Fibroblast of skin of left quadriceps (primary cell): ENCODE measurements at regions not wholly inside any gene's neighbourhood (a gene's known extent, or its start where the extent isn't known, plus 50 kb on each side); places are given as distances from the start of the nearest gene placed in this dataset.

ENCODE experiments used
- DNase-seq, 2 experiments: peaks; one replicate each; pipeline ENCODE4 v3.0.0-alpha.2; 2013; ENCODE audit warnings: low read depth in 2 of 2

- DNase-seq, result no peak
Measured at GRCh38 chr7:33701189-33701740, 204.1 kb upstream of the BMPER start.

DNA sequence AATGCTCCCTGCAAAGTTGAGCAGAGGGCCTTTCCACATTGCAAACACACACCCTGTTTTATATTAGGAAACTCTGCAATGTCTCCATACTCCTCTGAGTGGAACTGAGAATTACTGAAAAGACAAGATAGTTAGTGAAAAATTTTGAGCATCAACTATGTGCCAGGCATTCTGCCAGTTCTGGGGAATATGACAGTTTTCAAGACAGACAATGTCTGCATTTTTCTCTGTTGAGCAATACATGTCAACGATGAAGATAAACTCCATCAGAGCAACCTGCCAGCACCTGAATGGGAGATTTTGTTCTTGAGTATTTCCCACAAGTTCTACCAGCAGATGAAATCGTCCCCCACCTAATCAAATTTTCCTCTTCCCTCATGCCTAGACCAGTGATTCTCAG, 203.4 kb upstream of the BMPER start:
- DNase-seq, result no peak

DNA sequence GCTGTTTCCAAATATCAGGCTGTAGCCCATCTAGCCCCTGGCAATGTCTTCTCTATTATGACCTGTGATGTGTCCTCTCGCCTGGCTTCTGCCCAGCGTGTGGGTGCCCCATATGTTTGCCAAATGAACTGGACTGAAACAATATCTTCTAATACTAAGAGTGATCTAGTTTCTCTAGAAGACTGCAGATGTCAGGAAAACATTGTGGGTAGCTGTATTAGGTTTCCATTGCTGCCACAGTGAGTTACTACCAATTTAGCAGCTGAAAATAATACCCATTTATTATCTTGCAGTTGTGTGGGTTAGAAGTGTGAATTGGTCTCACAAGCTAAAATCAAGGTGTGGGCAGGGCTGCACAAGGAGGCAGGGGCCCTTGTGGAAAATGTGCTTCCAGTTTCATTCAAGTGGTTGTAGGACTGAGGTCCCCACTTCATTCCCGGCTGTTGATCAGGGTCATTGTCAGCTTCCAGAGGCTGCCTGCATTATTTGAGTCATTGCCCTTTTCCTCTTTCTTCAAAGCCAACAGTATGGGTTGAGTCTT, 202.8 kb upstream of the BMPER start:
- no peak for DNase-seq

GRCh38 chr7:33705333-33705833, 200.0 kb upstream of the BMPER start:
- no peak for DNase-seq

DNA sequence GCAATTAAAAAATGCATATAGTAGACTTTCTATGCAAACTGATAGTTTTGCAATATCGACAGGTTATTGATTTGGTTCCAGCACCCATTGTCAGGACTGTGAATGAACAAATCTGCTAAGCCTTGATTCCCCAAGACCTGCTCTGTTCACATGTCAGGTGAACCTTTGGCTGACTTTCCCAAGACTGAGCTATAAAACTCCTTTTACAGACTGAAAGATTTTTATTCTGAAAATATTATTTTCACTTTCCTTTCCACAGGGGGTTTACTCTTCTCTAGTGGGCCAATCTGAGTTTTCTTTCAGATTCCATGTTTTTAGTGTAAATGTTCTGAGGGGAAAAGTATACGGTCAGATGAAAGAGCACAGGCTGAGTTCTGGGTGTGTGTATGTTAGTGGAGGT, 199.2 kb upstream of the BMPER start:
- DNase-seq, result no peak

DNA sequence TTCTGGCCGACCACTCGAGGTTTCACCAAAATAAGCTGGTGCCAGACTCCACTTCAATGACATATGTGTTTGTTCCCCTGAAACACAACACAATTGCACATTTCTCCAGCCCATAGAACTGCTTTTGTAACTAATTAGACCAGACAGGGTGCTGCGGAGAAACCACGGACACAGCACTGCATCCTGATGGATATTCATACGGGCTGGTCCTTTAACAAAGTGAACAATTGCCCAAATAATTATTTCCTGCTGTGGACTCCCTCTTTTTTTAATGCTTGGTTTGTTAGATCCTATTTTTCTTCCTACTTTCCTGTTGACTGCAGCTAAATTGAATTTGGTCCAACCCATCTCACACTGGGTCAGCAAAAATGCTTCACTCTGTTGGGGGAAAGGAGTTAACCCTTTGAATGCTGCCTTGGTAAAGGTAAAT, 198.6 kb upstream of the BMPER start:
- peak; percentile 7 to 15 for DNase-seq

DNA sequence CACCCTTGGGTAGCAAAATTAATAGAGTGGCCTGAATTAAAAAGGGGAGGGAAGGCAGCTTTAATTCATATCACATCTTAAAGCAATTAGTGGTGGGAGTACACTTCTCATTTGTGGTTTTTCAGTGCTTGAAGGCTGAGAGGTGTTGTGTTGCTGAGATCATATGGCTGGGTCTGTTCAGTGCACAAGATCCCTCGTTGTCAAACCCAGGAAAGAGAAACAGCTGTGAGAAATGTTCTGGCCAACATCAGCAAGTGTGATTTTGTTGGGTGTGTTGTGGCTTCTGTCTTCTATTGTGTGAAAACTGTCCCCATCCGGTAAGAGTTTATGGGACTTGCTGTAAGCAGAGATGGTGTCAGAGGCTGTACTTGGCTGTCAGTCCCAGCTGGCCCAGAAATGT, 197.9 kb upstream of the BMPER start:
- DNase-seq, result peak; percentile 32 to 50

DNA sequence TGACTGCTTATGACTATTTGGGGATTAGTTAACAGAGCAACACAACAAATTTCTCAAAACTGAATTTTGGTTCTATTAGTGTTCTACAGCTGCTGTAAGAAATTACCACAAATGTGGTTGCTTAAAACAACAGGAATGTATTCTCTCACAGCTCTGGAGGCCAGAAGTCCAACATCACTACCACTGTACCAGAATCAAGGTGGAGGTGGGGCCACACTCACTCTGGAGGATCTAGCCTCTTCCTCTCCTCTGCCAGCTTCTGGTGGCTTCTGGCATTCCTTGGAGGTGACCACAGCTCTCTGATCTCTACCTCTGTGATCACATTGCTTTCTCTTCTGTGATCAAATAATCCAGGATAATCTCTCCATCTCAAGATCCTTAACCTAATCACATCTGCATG, 194.7 kb upstream of the BMPER start:
- peak; percentile 9 to 12 for DNase-seq

DNA sequence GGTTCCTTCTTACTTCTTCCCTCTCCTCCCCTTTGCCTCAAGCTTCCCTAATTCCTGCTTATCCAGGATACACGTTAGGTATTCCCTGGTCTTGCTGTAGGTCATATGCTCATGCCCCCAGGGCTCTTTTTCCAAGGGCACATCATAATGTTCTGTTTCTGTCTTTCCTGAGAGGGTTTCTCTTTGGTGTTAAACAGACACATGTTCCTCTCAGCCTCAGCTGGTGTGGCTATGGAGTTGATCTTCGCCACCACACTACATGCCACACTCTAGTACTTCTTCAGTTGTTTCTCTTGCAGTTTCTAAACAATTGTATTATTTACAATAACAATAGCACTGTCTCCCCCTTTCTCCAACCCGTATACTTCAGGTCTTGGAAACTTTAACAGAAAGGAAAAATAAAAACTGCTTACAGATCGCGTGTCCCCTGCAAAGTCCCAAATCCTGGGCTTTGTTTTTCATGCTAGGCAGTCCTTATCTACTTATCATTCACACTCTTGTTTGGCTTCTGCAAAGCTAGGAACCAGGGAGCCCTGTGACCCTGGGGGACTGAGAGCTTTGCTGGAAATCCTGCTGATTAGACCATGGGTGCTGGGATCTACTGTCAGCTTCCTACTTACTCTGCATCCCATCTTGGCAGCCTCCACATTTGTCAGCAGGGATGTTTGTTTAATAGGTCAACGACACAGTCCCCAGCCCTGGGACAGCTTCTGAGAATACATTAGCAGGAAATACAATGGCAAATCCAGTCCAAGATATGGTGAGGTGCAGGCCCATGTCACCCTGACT, 193.9 kb upstream of the BMPER start:
- no peak for DNase-seq

DNA sequence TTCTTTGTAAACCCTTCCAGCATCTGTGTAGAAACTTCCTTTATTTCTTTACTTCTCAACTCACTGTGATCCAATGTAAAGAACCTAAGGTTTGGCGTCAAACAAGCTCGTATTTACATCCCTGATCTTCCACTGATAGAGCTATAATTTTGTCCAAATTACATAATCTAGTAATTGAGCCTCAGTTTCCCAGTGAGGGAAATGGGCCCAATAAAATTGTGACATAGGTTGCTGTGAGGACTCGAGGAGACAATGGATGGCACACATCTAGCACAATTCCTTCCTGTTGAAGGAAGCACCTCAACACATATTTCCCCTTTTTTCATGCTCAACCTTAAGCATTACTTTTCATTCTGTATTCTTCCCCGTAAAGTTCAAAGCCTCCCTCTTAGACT, 193.3 kb upstream of the BMPER start:
- DNase-seq, result no peak

DNA sequence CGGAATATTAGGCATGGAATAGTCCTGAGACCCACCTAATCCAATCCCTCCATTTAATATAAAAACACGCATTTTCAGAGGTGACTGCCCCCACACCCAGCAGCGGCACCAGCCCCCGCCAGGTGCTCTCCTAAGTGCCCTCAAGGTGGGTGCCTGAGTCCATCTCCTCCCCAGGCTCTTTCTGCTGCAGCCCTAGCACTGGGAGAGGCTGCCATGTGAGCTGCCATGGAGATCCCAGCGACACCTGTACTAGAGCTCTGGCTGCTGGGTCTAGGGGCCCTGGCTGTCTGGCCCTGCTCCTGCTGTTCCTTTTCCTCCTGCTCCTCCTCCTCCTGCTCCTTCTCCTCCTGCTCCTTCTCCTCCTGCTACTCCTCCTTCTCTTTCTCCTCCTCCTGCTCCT, 191.1 kb upstream of the BMPER start:
- no peak for DNase-seq

DNA sequence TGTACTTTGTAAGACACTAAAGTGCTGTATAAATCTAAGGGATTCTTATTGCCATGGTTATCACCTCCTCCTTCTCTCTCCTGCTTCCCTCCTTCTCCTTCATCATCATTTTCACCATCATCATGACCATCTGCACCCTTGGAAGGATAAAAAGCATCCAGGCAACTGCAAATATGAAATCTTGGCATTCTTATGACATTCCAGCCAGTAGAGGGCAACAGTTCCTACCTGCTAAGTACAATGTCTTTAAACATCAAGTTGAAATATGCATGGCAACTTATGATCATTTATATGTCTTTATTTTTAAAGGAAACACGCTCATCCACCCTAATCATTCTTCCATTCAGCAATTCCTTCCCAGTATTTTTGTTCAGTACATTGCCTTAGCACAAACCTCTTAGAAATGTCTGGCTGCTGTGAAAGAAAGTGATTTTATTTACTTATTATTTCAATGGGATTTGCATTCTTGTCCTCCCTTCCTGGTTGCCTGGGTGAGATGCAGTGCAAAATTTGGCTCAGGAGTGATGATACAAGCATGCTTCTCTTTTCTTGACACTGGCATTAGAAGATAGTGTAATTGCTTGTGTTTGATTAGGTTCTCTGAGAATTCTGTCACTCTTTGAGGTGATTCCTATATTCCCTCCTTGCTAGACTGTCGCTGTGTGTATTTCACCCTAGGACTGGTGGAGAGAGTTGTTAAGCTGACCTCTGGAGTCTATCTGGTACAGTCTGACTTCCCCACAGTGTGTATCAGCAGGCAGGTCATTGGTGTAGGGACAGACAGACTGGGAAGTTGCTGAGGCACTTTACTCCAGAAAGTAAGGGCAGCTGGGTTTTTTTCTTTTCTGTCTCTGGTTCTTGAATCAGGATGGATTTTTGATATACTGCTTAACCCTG, 188.5 kb upstream of the BMPER start:
- DNase-seq, result peak; percentile 28 to 49

DNA sequence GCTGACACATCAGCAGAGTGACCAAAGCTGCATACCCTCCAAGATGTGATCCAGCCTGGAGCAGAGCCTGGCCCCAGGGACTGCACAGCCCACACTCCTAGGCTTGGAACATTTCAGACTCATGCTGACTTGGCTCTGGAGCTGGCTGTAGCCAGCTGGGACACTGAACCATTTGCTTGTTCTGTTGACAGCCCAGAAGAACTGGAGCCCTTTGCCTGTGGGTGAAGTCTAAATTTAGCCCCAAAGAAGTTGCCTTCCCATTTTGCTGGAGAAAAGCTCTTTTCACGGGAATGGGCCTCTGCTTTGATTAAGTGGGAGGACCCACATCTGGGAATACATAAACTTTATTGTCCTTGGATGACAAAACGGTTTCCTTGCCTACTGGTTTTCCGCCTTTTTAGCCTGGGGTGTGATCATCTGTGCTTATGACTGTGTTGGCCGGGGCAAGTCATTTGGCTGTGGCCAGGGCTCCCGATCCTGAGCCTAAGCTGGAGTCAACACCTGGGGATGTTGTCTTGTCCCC, 186.2 kb upstream of the BMPER start:
- no peak for DNase-seq

GRCh38 chr7:33720139-33720538, 185.2 kb upstream of the BMPER start:
- no peak for DNase-seq

DNA sequence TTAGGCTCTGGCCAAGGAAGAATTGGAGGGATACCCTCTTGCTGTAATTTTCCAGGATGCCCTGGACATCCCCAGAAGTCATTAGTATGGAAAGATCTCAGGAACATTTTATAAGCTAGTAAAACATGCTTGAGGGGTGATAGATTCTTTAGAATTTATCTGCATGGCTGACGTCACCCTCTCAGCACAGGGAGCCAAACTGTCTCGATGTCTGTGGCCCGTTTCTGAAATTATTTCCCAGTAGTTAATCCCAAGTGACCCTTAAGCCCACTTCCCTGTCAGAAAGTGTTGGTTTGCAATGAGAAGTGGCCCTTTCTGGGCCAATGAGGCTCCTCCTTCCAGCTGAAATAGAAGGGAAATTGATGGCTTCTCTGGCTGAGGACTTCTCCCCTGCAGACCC, 184.5 kb upstream of the BMPER start:
- DNase-seq, result no peak

DNA sequence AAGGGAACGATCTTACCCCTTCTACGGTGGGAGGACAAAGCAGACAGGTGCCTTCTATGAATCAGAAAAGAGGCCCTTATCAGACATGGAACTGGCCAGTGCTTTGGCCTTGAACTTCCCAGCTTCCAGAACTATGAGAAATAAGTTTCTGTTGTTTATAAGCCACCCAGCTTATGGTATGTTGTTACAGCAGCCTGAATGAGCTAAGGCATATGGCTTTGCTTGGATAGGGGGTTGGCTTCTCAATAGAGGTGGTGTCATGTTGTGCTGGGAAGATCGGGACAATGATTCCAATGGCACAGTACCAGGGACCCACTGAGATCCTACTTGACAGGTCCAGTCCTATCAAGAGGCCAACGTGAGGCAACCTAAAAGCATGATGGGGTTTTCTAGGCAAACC, 183.4 kb upstream of the BMPER start:
- DNase-seq, result no peak

- DNase-seq, result no peak
Measured at GRCh38 chr7:33722383-33723101, 182.8 kb upstream of the BMPER start.

DNA sequence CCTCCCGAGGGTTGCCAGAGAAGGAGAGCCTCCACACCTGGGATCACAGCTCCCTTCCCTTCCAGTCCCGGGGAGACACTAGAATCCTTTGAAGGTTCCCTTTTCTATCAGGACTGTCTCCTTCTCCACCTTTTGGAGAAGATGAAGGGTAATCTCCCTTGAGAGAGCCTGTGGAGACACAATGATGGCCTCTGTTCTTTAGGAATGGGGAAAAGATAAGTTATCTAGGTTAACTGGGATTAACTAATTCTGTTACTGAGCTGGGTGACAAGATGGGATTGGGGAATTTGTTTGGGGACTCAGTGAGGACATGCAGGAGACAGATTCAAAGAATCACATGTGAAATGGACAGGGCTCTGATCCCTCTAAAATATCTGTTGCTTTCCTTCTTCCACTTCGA, 181.1 kb upstream of the BMPER start:
- DNase-seq, result no peak

GRCh38 chr7:33725111-33726025, 180.0 kb upstream of the BMPER start:
- DNase-seq, result no peak

GRCh38 chr7:33726582-33726981, 178.8 kb upstream of the BMPER start:
- DNase-seq, result no peak
